Loucy (cell line): ENCODE measurements at regions not wholly inside any gene's neighbourhood (a gene's known extent, or its start where the extent isn't known, plus 50 kb on each side); places are given as distances from the start of the nearest gene placed in this dataset.

Experiments
- H2AFZ ChIP-seq: fragments of 200-600 bp; sonication (generic); 2 replicates; pipeline ENCODE4 v1.6.0; 2016; ENCODE audit warnings: antibody characterized with exemption, mild to moderate bottlenecking, low read length, moderate library complexity
- H3F3A ChIP-seq: fragments of 200-600 bp; 2 replicates; pipeline ENCODE4 v1.6.0; 2016; ENCODE audit warnings: antibody characterized with exemption, low read depth, mild to moderate bottlenecking
- H3K27me3 ChIP-seq: fragments of 200-600 bp; sonication (generic); 2 replicates; pipeline ENCODE4 v1.6.1; 2014; ENCODE audit warnings: low read length, mild to moderate bottlenecking; ENCODE audit not compliant: insufficient read depth, poor library complexity, severe bottlenecking
- H3K36me3 ChIP-seq: fragments of 200-600 bp; sonication (generic); 2 replicates; pipeline ENCODE4 v1.6.1; 2016; ENCODE audit warnings: low read length; ENCODE audit not compliant: insufficient read depth
- H3K4me1 ChIP-seq: fragments of 200-600 bp; sonication (generic); 2 replicates; pipeline ENCODE4 v1.5.1; 2014; ENCODE audit warnings: low read length, mild to moderate bottlenecking; ENCODE audit not compliant: insufficient read depth, poor library complexity, severe bottlenecking
- H3K4me2 ChIP-seq: fragments of 200-600 bp; sonication (generic); 2 replicates; pipeline ENCODE4 v1.6.0; 2014; ENCODE audit warnings: antibody characterized with exemption, low read length, low read depth, mild to moderate bottlenecking; ENCODE audit not compliant: poor library complexity, severe bottlenecking
- H3K4me3 ChIP-seq: fragments of 200-600 bp; sonication (generic); 2 replicates; pipeline ENCODE4 v1.5.1; 2014; ENCODE audit warnings: low read length, mild to moderate bottlenecking, mixed read lengths; ENCODE audit not compliant: poor library complexity, severe bottlenecking
- H3K79me2 ChIP-seq: fragments of 200-600 bp; sonication (generic); 2 replicates; pipeline ENCODE4 v1.6.1; 2014; ENCODE audit warnings: low read length; ENCODE audit not compliant: insufficient read depth
- H3K9ac ChIP-seq: fragments of 200-600 bp; sonication (generic); 2 replicates; pipeline ENCODE4 v1.6.0; 2014; ENCODE audit warnings: mild to moderate bottlenecking, low read depth, low read length, moderate library complexity; ENCODE audit not compliant: poor library complexity, severe bottlenecking
- H3K9me2 ChIP-seq: fragments of 200-600 bp; sonication (generic); replicated peaks from 2 replicates; pipeline ENCODE4 v1.6.1; 2016; ENCODE audit warnings: low read depth, low read length, mixed read lengths
- H3K9me3 ChIP-seq: fragments of 200-600 bp; sonication (generic); 2 replicates; pipeline ENCODE4 v1.6.1; 2014; ENCODE audit warnings: mild to moderate bottlenecking, antibody characterized with exemption, low read length, low read depth; ENCODE audit not compliant: insufficient read depth
- H4K20me1 ChIP-seq: fragments of 200-600 bp; sonication (generic); 2 replicates; pipeline ENCODE4 v1.6.0; 2014; ENCODE audit warnings: antibody characterized with exemption, low read length, mild to moderate bottlenecking; ENCODE audit not compliant: insufficient read depth, poor library complexity, severe bottlenecking
- CTCF ChIP-seq: fragments of 200-600 bp; sonication (generic); conservative IDR thresholded peaks from 2 replicates; pipeline ENCODE4 v1.5.1; 2014; ENCODE audit warnings: mild to moderate bottlenecking, antibody characterized with exemption, low read length
- EZH2phosphoT487 ChIP-seq: fragments of 200-600 bp; IDR thresholded peaks from 2 replicates; pipeline ENCODE4 v1.6.1; 2018; ENCODE audit warnings: antibody characterized with exemption, mild to moderate bottlenecking, moderate library complexity, borderline replicate concordance

- TF ChIP-seq EZH2phosphoT487 = no peak
- TF ChIP-seq CTCF = no peak
- no peaks in the 10 kb centered on the region for H3K9me3 ChIP-seq
- H3K9me2 ChIP-seq = no peaks in the 10 kb centered on the region
Observed at GRCh38 chr10:94108200-94108599, 114.5 kb downstream of the PLCE1 start.

GRCh38 chr10:94111367-94111766 lies 117.6 kb downstream of the PLCE1 start:
- Histone ChIP-seq H2AFZ (no peak overlapping the region), H3K4me3 (no peak overlapping the region), H3K9me3 (no peaks in the 10 kb centered on the region), H3K36me3 (no peaks in the 10 kb centered on the region), H3K9ac (no peak overlapping the region), H3K4me1 (no peaks in the 10 kb centered on the region), H3K9me2 (no peaks in the 10 kb centered on the region), H3F3A (no peaks in the 10 kb centered on the region), H3K79me2 (no peaks in the 10 kb centered on the region), H4K20me1 (no peaks in the 10 kb centered on the region), H3K4me2 (no peak overlapping the region), H3K27me3 (no peaks in the 10 kb centered on the region)
- TF ChIP-seq CTCF = no peak

More at GRCh38 chr10:94108200-94108599, 114.5 kb downstream of the PLCE1 start:
- Histone ChIP-seq H3K4me3 (no peak overlapping the region), H4K20me1 (no peaks in the 10 kb centered on the region), H3K4me1 (no peaks in the 10 kb centered on the region), H3K27me3 (no peaks in the 10 kb centered on the region), H3K36me3 (no peaks in the 10 kb centered on the region), H2AFZ (no peak overlapping the region), H3K4me2 (no peak overlapping the region), H3K79me2 (no peaks in the 10 kb centered on the region), H3K9ac (no peak overlapping the region), H3F3A (no peaks in the 10 kb centered on the region)

- Histone ChIP-seq H3K4me3 (no peak overlapping the region), H3K79me2 (no peaks in the 10 kb centered on the region), H3K27me3 (no peaks in the 10 kb centered on the region), H3K4me2 (no peak overlapping the region), H3K9ac (no peak overlapping the region), H4K20me1 (no peaks in the 10 kb centered on the region), H3F3A (no peaks in the 10 kb centered on the region), H3K4me1 (no peaks in the 10 kb centered on the region), H3K9me3 (no peaks in the 10 kb centered on the region), H3K36me3 (no peaks in the 10 kb centered on the region), H2AFZ (no peak overlapping the region), H3K9me2 (no peaks in the 10 kb centered on the region)
- TF ChIP-seq EZH2phosphoT487 (no peak), CTCF (no peak)
Observed at GRCh38 chr10:94112321-94112720, 118.6 kb downstream of the PLCE1 start.
